HG03460 (cell line): ENCODE measurements at regions not wholly inside any gene's neighbourhood (a gene's known extent, or its start where the extent isn't known, plus 50 kb on each side); places are given as distances from the start of the nearest gene placed in this dataset.
"Not testable (repeated sequence)": the region's sequence is repeated elsewhere in the genome, so short reads cannot be mapped to it uniquely, and the experiment has no call there.

Source experiments
- ATAC-seq: cut with Tn5 transposase; IDR thresholded peaks from one replicate; pipeline ENCODE4 v1.9.1; 2021; ENCODE audit not compliant: unreplicated experiment

GRCh38 chr11:90525962-90526361 is 303.1 kb upstream of the CHORDC1 start:
- ATAC-seq: no peak

GRCh38 chr11:90512846-90513245 is 290.0 kb upstream of the CHORDC1 start:
- peak; percentile 77 for ATAC-seq

GRCh38 chr11:90510839-90511238 is 288.0 kb upstream of the CHORDC1 start:
- ATAC-seq: no peak

GRCh38 chr11:90500922-90501568 is 278.2 kb upstream of the CHORDC1 start:
- ATAC-seq: no peak

GRCh38 chr11:90496722-90497121 is 273.9 kb upstream of the CHORDC1 start:
- no peak for ATAC-seq

GRCh38 chr11:90493379-90493778 is 270.5 kb upstream of the CHORDC1 start:
- ATAC-seq: no peak

GRCh38 chr11:90491466-90491865 is 268.6 kb upstream of the CHORDC1 start:
- ATAC-seq: no peak

GRCh38 chr11:90476442-90477007 is 253.7 kb upstream of the CHORDC1 start:
- ATAC-seq: no peak

GRCh38 chr11:90468923-90469322 is 246.1 kb upstream of the CHORDC1 start:
- ATAC-seq: no peak

GRCh38 chr11:90465553-90465952 is 242.7 kb upstream of the CHORDC1 start:
- no peak for ATAC-seq

- ATAC-seq: not testable (repeated sequence)
Observed at GRCh38 chr11:90455347-90455920, 232.6 kb upstream of the CHORDC1 start.

GRCh38 chr11:90453525-90453924 is 230.7 kb upstream of the CHORDC1 start:
- ATAC-seq: no peak

- ATAC-seq: no peak
Observed at GRCh38 chr11:90449606-90450005, 226.8 kb upstream of the CHORDC1 start.

GRCh38 chr11:90448256-90448655 is 225.4 kb upstream of the CHORDC1 start:
- ATAC-seq: no peak

GRCh38 chr11:90447618-90448017 is 224.8 kb upstream of the CHORDC1 start:
- no peak for ATAC-seq

GRCh38 chr11:90446207-90446606 is 223.4 kb upstream of the CHORDC1 start:
- ATAC-seq: no peak

- ATAC-seq: no peak
Observed at GRCh38 chr11:90438069-90438468, 215.2 kb upstream of the CHORDC1 start.

GRCh38 chr11:90434858-90435257 is 212.0 kb upstream of the CHORDC1 start:
- ATAC-seq: no peak

GRCh38 chr11:90428836-90429235 is 206.0 kb upstream of the CHORDC1 start:
- no peak for ATAC-seq

GRCh38 chr11:90426442-90426841 is 203.6 kb upstream of the CHORDC1 start:
- no peak for ATAC-seq

- ATAC-seq: no peak
Observed at GRCh38 chr11:90423378-90423777, 200.5 kb upstream of the CHORDC1 start.

- not testable (repeated sequence) for ATAC-seq
Observed at GRCh38 chr11:90422787-90423186, 199.9 kb upstream of the CHORDC1 start.

- no peak for ATAC-seq
Observed at GRCh38 chr11:90414221-90414620, 191.4 kb upstream of the CHORDC1 start.
